OCI-LY1 (cell line): ENCODE measurements at regions not wholly inside any gene's neighbourhood (a gene's known extent, or its start where the extent isn't known, plus 50 kb on each side); places are given as distances from the start of the nearest gene placed in this dataset.

Experiments
- H2AFZ ChIP-seq: fragments of 200-600 bp; sonication (generic), shearing (Covaris generic); 2 replicates; pipeline ENCODE4 v1.6.0; 2014; ENCODE audit warnings: antibody characterized with exemption, mild to moderate bottlenecking, low read length
- H3F3A ChIP-seq: fragments of 200-600 bp; sonication (generic), shearing (Covaris generic); 2 replicates; pipeline ENCODE4 v1.6.0; 2014; ENCODE audit warnings: mild to moderate bottlenecking, antibody characterized with exemption, low read length, moderate library complexity; ENCODE audit not compliant: insufficient read depth
- H3K27ac ChIP-seq: fragments of 200-600 bp; sonication (generic); 2 replicates; pipeline ENCODE4 v1.5.1; 2014; ENCODE audit warnings: low read length, mixed run types, mild to moderate bottlenecking, low read depth; ENCODE audit not compliant: poor library complexity, severe bottlenecking
- H3K27me3 ChIP-seq: fragments of 200-600 bp; sonication (generic); 2 replicates; pipeline ENCODE4 v1.6.0; 2014; ENCODE audit warnings: antibody characterized with exemption, mild to moderate bottlenecking, low read length, moderate library complexity; ENCODE audit not compliant: insufficient read depth
- H3K36me3 ChIP-seq: fragments of 200-600 bp; sonication (generic); 2 replicates; pipeline ENCODE4 v1.6.1; 2014; ENCODE audit warnings: mild to moderate bottlenecking, antibody characterized with exemption, low read length, moderate library complexity, mixed read lengths; ENCODE audit not compliant: insufficient read depth
- H3K4me1 ChIP-seq: fragments of 200-600 bp; sonication (generic); 2 replicates; pipeline ENCODE4 v1.5.1; 2014; ENCODE audit warnings: mild to moderate bottlenecking, low read length, moderate library complexity; ENCODE audit not compliant: insufficient read depth, severe bottlenecking
- H3K4me2 ChIP-seq: fragments of 200-600 bp; sonication (generic), shearing (Covaris generic); 2 replicates; pipeline ENCODE4 v1.6.1; 2014; ENCODE audit warnings: low read length
- H3K4me3 ChIP-seq: fragments of 200-600 bp; sonication (generic); 2 replicates; pipeline ENCODE4 v1.5.1; 2014; ENCODE audit warnings: low read length, low read depth, mild to moderate bottlenecking, mixed read lengths; ENCODE audit not compliant: poor library complexity, severe bottlenecking
- H3K79me2 ChIP-seq: fragments of 200-600 bp; shearing (Covaris generic); 2 replicates; pipeline ENCODE4 v1.6.1; 2016; ENCODE audit warnings: mixed run types, low read length, mixed read lengths; ENCODE audit not compliant: insufficient read depth
- H3K9ac ChIP-seq: fragments of 200-600 bp; sonication (generic), shearing (Covaris generic); 2 replicates; pipeline ENCODE4 v1.6.1; 2014; ENCODE audit warnings: mild to moderate bottlenecking, low read length, mixed read lengths
- H3K9me2 ChIP-seq: fragments of 200-600 bp; sonication (generic), shearing (Covaris generic); 2 replicates; pipeline ENCODE4 v1.6.1; 2014; ENCODE audit warnings: low read depth, mild to moderate bottlenecking, low read length, mixed read lengths
- H3K9me3 ChIP-seq: fragments of 200-600 bp; shearing (Covaris generic); 2 replicates; pipeline ENCODE4 v1.6.1; 2014; ENCODE audit warnings: low read length, mixed read lengths
- H4K20me1 ChIP-seq: fragments of 200-600 bp; sonication (generic), shearing (Covaris generic); 2 replicates; pipeline ENCODE4 v1.6.0; 2016; ENCODE audit warnings: mild to moderate bottlenecking, low read length; ENCODE audit not compliant: insufficient read depth
- CTCF ChIP-seq: fragments of 200-600 bp; sonication (generic), shearing (Covaris generic); IDR thresholded peaks from 2 replicates; pipeline ENCODE4 v1.5.1; 2017; ENCODE audit warnings: mild to moderate bottlenecking, antibody characterized with exemption, low read length, moderate library complexity, mixed read lengths
- EZH2 ChIP-seq: fragments of 200-600 bp; sonication (generic), shearing (Covaris generic); IDR thresholded peaks from 2 replicates; pipeline ENCODE4 v1.8.0; 2017; ENCODE audit warnings: borderline replicate concordance, mixed run types, mild to moderate bottlenecking, antibody characterized with exemption, low read length, moderate library complexity, mixed read lengths

- no peaks in the 10 kb centered on the region for H3K79me2 ChIP-seq
- no peaks in the 10 kb centered on the region for H3K9me2 ChIP-seq
- H3F3A ChIP-seq, result no peaks in the 10 kb centered on the region
- no peaks in the 10 kb centered on the region for H4K20me1 ChIP-seq
- no peaks in the 10 kb centered on the region for H3K36me3 ChIP-seq
- no peak overlapping the region for H2AFZ ChIP-seq
- no peak overlapping the region for H3K9ac ChIP-seq
- no peaks in the 10 kb centered on the region for H3K27me3 ChIP-seq
- H3K27ac ChIP-seq, result no peak overlapping the region
- H3K4me3 ChIP-seq, result no peak overlapping the region
- no peak overlapping the region for H3K4me2 ChIP-seq
- H3K9me3 ChIP-seq, result no peaks in the 10 kb centered on the region
- TF ChIP-seq CTCF (no peak), EZH2 (no peak)
- H3K4me1 ChIP-seq, result no peaks in the 10 kb centered on the region
These were observed 408.1 kb upstream of the UBE2E3 start for GRCh38 chr2:180572346-180572745.

- Histone ChIP-seq H3K27ac (no peak overlapping the region), H3K4me1 (no peaks in the 10 kb centered on the region), H2AFZ (no peak overlapping the region), H3K4me3 (no peak overlapping the region), H4K20me1 (no peaks in the 10 kb centered on the region), H3K27me3 (no peaks in the 10 kb centered on the region), H3K9me2 (no peaks in the 10 kb centered on the region), H3K9ac (no peak overlapping the region), H3K9me3 (no peaks in the 10 kb centered on the region), H3K36me3 (no peaks in the 10 kb centered on the region), H3K4me2 (no peak overlapping the region), H3K79me2 (no peaks in the 10 kb centered on the region), H3F3A (no peaks in the 10 kb centered on the region)
- TF ChIP-seq EZH2 (no peak), CTCF (no peak)
These were observed 408.8 kb upstream of the UBE2E3 start for GRCh38 chr2:180571559-180571958.

- Histone ChIP-seq H3K9me2 (no peaks in the 10 kb centered on the region), H3F3A (no peaks in the 10 kb centered on the region), H2AFZ (no peak overlapping the region), H3K27me3 (no peaks in the 10 kb centered on the region), H3K4me3 (no peak overlapping the region), H3K4me1 (no peaks in the 10 kb centered on the region), H3K27ac (no peak overlapping the region), H3K79me2 (no peaks in the 10 kb centered on the region), H3K36me3 (no peaks in the 10 kb centered on the region), H4K20me1 (no peaks in the 10 kb centered on the region), H3K9ac (no peak overlapping the region), H3K9me3 (no peaks in the 10 kb centered on the region), H3K4me2 (no peak overlapping the region)
- TF ChIP-seq EZH2 (no peak), CTCF (no peak)
These were observed 409.5 kb upstream of the UBE2E3 start for GRCh38 chr2:180570864-180571263.
